Loucy (cell line): ENCODE measurements at regions not wholly inside any gene's neighbourhood (a gene's known extent, or its start where the extent isn't known, plus 50 kb on each side); places are given as distances from the start of the nearest gene placed in this dataset.
"Not testable (repeated sequence)": the region's sequence is repeated elsewhere in the genome, so short reads cannot be mapped to it uniquely, and the experiment has no call there.

ENCODE experiments used
- H2AFZ ChIP-seq: fragments of 200-600 bp; sonication (generic); 2 replicates; pipeline ENCODE4 v1.6.0; 2016; ENCODE audit warnings: antibody characterized with exemption, mild to moderate bottlenecking, low read length, moderate library complexity
- H3F3A ChIP-seq: fragments of 200-600 bp; 2 replicates; pipeline ENCODE4 v1.6.0; 2016; ENCODE audit warnings: antibody characterized with exemption, low read depth, mild to moderate bottlenecking
- H3K27me3 ChIP-seq: fragments of 200-600 bp; sonication (generic); 2 replicates; pipeline ENCODE4 v1.6.1; 2014; ENCODE audit warnings: low read length, mild to moderate bottlenecking; ENCODE audit not compliant: insufficient read depth, poor library complexity, severe bottlenecking
- H3K36me3 ChIP-seq: fragments of 200-600 bp; sonication (generic); 2 replicates; pipeline ENCODE4 v1.6.1; 2016; ENCODE audit warnings: low read length; ENCODE audit not compliant: insufficient read depth
- H3K4me1 ChIP-seq: fragments of 200-600 bp; sonication (generic); 2 replicates; pipeline ENCODE4 v1.5.1; 2014; ENCODE audit warnings: low read length, mild to moderate bottlenecking; ENCODE audit not compliant: insufficient read depth, poor library complexity, severe bottlenecking
- H3K4me2 ChIP-seq: fragments of 200-600 bp; sonication (generic); 2 replicates; pipeline ENCODE4 v1.6.0; 2014; ENCODE audit warnings: antibody characterized with exemption, low read length, low read depth, mild to moderate bottlenecking; ENCODE audit not compliant: poor library complexity, severe bottlenecking
- H3K4me3 ChIP-seq: fragments of 200-600 bp; sonication (generic); 2 replicates; pipeline ENCODE4 v1.5.1; 2014; ENCODE audit warnings: low read length, mild to moderate bottlenecking, mixed read lengths; ENCODE audit not compliant: poor library complexity, severe bottlenecking
- H3K79me2 ChIP-seq: fragments of 200-600 bp; sonication (generic); 2 replicates; pipeline ENCODE4 v1.6.1; 2014; ENCODE audit warnings: low read length; ENCODE audit not compliant: insufficient read depth
- H3K9ac ChIP-seq: fragments of 200-600 bp; sonication (generic); 2 replicates; pipeline ENCODE4 v1.6.0; 2014; ENCODE audit warnings: mild to moderate bottlenecking, low read depth, low read length, moderate library complexity; ENCODE audit not compliant: poor library complexity, severe bottlenecking
- H3K9me2 ChIP-seq: fragments of 200-600 bp; sonication (generic); replicated peaks from 2 replicates; pipeline ENCODE4 v1.6.1; 2016; ENCODE audit warnings: low read depth, low read length, mixed read lengths
- H3K9me3 ChIP-seq: fragments of 200-600 bp; sonication (generic); 2 replicates; pipeline ENCODE4 v1.6.1; 2014; ENCODE audit warnings: mild to moderate bottlenecking, antibody characterized with exemption, low read length, low read depth; ENCODE audit not compliant: insufficient read depth
- H4K20me1 ChIP-seq: fragments of 200-600 bp; sonication (generic); 2 replicates; pipeline ENCODE4 v1.6.0; 2014; ENCODE audit warnings: antibody characterized with exemption, low read length, mild to moderate bottlenecking; ENCODE audit not compliant: insufficient read depth, poor library complexity, severe bottlenecking
- CTCF ChIP-seq: fragments of 200-600 bp; sonication (generic); conservative IDR thresholded peaks from 2 replicates; pipeline ENCODE4 v1.5.1; 2014; ENCODE audit warnings: mild to moderate bottlenecking, antibody characterized with exemption, low read length
- EZH2phosphoT487 ChIP-seq: fragments of 200-600 bp; IDR thresholded peaks from 2 replicates; pipeline ENCODE4 v1.6.1; 2018; ENCODE audit warnings: antibody characterized with exemption, mild to moderate bottlenecking, moderate library complexity, borderline replicate concordance

- Histone ChIP-seq H3K79me2 (no peaks in the 10 kb centered on the region), H3K4me1 (no peaks in the 10 kb centered on the region), H3K4me3 (no peak overlapping the region), H3F3A (no peaks in the 10 kb centered on the region), H3K27me3 (no peaks in the 10 kb centered on the region), H2AFZ (no peak overlapping the region), H3K9me3 (no peaks in the 10 kb centered on the region), H3K9me2 (no peaks in the 10 kb centered on the region), H3K36me3 (no peaks in the 10 kb centered on the region), H3K4me2 (no peak overlapping the region), H4K20me1 (no peaks in the 10 kb centered on the region), H3K9ac (no peak overlapping the region)
- no peak for TF ChIP-seq CTCF
- no peak for TF ChIP-seq EZH2phosphoT487
Measured at GRCh38 chr12:91454179-91454578, 271.6 kb upstream of the DCN start.

DNA sequence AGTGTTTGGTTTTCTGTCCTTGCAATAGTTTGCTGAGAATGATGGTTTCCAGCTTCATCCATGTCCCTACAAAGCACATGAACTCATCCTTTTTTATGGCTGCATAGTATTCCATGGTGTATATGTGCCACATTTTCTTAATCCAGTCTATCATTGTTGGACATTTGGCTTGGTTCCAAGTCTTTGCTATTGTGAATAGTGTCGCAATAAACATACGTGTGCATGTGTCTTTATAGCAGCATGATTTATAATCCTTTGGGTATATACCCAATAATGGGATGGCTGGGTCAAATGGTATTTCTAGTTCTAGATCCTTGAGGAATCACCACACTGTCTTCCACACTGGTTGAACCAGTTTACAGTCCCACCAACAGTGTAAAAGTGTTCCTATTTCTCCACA, 269.8 kb upstream of the DCN start:
- not testable (repeated sequence) for H3F3A ChIP-seq, H3K4me2 ChIP-seq, H3K79me2 ChIP-seq, H2AFZ ChIP-seq, H3K9me2 ChIP-seq, H3K27me3 ChIP-seq, H3K4me1 ChIP-seq, H4K20me1 ChIP-seq, H3K9me3 ChIP-seq, H3K36me3 ChIP-seq, H3K4me3 ChIP-seq, H3K9ac ChIP-seq

- no peaks in the 10 kb centered on the region for H3K9me3 ChIP-seq
- TF ChIP-seq CTCF (no peak), EZH2phosphoT487 (no peak)
- no peak overlapping the region for H3K4me2 ChIP-seq
- no peak overlapping the region for H3K4me3 ChIP-seq
- no peaks in the 10 kb centered on the region for H3K9me2 ChIP-seq
- H4K20me1 ChIP-seq = no peaks in the 10 kb centered on the region
- no peaks in the 10 kb centered on the region for H3K36me3 ChIP-seq
- H3K27me3 ChIP-seq = no peaks in the 10 kb centered on the region
- no peaks in the 10 kb centered on the region for H3K79me2 ChIP-seq
- no peaks in the 10 kb centered on the region for H3K4me1 ChIP-seq
- no peaks in the 10 kb centered on the region for H3F3A ChIP-seq
- H2AFZ ChIP-seq = no peak overlapping the region
- H3K9ac ChIP-seq = no peak overlapping the region
Measured at GRCh38 chr12:91441993-91442952, 259.7 kb upstream of the DCN start.

DNA sequence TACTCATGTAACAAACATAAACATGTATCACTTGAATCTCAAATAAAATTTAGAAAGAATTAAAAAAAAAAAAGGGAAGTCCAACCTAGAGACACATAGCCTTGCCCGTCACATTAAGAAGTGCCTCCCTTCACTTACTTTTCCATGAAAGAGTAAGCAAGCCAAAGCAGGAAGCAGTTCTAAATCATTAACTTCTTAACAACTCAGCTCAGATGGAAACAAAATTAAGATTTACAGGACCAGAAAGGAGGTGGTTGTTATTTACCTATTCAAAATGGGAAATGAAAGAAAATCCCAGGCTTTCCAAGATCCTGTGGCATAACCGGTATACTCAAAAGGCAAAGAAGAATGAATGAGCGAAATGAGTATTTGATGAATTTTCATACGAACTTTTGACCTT, 258.6 kb upstream of the DCN start:
- Histone ChIP-seq H3K79me2 (no peaks in the 10 kb centered on the region), H3K9me3 (no peaks in the 10 kb centered on the region), H3F3A (no peaks in the 10 kb centered on the region), H3K27me3 (no peaks in the 10 kb centered on the region), H4K20me1 (no peaks in the 10 kb centered on the region), H3K4me1 (no peaks in the 10 kb centered on the region), H2AFZ (no peak overlapping the region), H3K4me2 (no peak overlapping the region), H3K4me3 (no peak overlapping the region), H3K36me3 (no peaks in the 10 kb centered on the region), H3K9ac (no peak overlapping the region), H3K9me2 (no peaks in the 10 kb centered on the region)
- no peak for TF ChIP-seq CTCF
